Right lobe of liver (tissue), 6 donors: ENCODE measurements at regions not wholly inside any gene's neighbourhood (a gene's known extent, or its start where the extent isn't known, plus 50 kb on each side); places are given as distances from the start of the nearest gene placed in this dataset.
"Not testable (repeated sequence)": the region's sequence is repeated elsewhere in the genome, so short reads cannot be mapped to it uniquely, and the experiment has no call there.

Experiments used
- ATAC-seq, 4 donors: fragments of 200-7000 bp; cut with Tn5 transposase; one replicate each; pipeline ENCODE4 v1.9.1; 2020; ENCODE audit warnings: mild to moderate bottlenecking in 4 of 4, moderate library complexity in 4 of 4
- DNase-seq, 3 donors: peaks; one replicate each; pipeline ENCODE4 v3.0.0-alpha.2; 2020
- H3K27ac ChIP-seq, 3 donors: fragments of 200-600 bp; one replicate each; pipeline ENCODE4 v1.8.0; 2022
- H3K27me3 ChIP-seq, 2 donors: fragments of 200-600 bp; one replicate each; pipeline ENCODE4 v1.8.0; 2022
- H3K36me3 ChIP-seq, 4 donors: fragments of 200-600 bp; sonication (generic) in 1 of 4; one replicate each; pipeline versions ENCODE4 v1.5.1 to v1.8.0; 2017 to 2022; ENCODE audit warnings: control low read depth in 1 of 4
- H3K4me1 ChIP-seq, 4 donors: fragments of 200-600 bp; sonication (generic) in 1 of 4; one replicate each; pipeline versions ENCODE4 v1.5.1 to v1.8.0; 2017 to 2022; ENCODE audit warnings: control low read depth in 1 of 4
- H3K4me3 ChIP-seq, 3 donors: fragments of 200-600 bp; one replicate each; pipeline ENCODE4 v1.8.0; 2022
- H3K9me3 ChIP-seq, 4 donors: fragments of 200-600 bp; sonication (generic) in 1 of 4; one replicate each; pipeline versions ENCODE4 v1.5.1 to v1.8.0; 2017 to 2022; ENCODE audit warnings: control low read depth in 1 of 4
- POLR2A ChIP-seq: fragments of 450-650 bp; IDR thresholded peaks from one replicate; pipeline ENCODE4 v1.6.1; 2017; ENCODE audit warnings: antibody characterized with exemption, mild to moderate bottlenecking
- WGBS: methylation state at CpG from one replicate; pipeline ENCODE4 v1.1.6; 2018; ENCODE audit warnings: low coverage, low lambda C conversion rate; ENCODE audit not compliant: insufficient coverage; ENCODE audit errors: missing lambda C conversion rate; 5-methylcytosine and 5-hydroxymethylcytosine counted together
- intact Hi-C, 2 donors: fragments of 100-400 bp; cut with DNase I; formaldehyde crosslinking; loops; one replicate each; pipeline versions ENCODE4 v1.11.2 to v1.14.1; 2022
- TF ChIP-seq, protein P1 (sequence below), 4 donors: fragments of 200-600 bp in 3 of 4; fragments of 450-650 bp in 1 of 4; IDR thresholded peaks; one replicate each; pipeline versions ENCODE4 v1.5.1 to v1.8.0; 2016 to 2022; ENCODE audit warnings: antibody characterized with exemption in 4 of 4, mild to moderate bottlenecking in 2 of 4
- donor health status: DM: no; HTN: yes; CAD: no.
- donor health status: DM: no; HTN: no; CAD: no.
- donor health status: DM: no; HTN: no; CAD: no.
- donor health status: DM: no; HTN: yes; CAD: no.
- donor health status: DM: no; HTN: yes; CAD: no.

- DNase-seq (no peak), ATAC-seq (no peak)
- no peaks in the 10 kb centered on the region for H3K4me1 ChIP-seq
- no peak overlapping the region for H3K27ac ChIP-seq
- 25% methylated on average over 1 of the region's 1 CpG for WGBS
- no peaks in the 10 kb centered on the region for H3K9me3 ChIP-seq
- TF ChIP-seq, protein P1, sequence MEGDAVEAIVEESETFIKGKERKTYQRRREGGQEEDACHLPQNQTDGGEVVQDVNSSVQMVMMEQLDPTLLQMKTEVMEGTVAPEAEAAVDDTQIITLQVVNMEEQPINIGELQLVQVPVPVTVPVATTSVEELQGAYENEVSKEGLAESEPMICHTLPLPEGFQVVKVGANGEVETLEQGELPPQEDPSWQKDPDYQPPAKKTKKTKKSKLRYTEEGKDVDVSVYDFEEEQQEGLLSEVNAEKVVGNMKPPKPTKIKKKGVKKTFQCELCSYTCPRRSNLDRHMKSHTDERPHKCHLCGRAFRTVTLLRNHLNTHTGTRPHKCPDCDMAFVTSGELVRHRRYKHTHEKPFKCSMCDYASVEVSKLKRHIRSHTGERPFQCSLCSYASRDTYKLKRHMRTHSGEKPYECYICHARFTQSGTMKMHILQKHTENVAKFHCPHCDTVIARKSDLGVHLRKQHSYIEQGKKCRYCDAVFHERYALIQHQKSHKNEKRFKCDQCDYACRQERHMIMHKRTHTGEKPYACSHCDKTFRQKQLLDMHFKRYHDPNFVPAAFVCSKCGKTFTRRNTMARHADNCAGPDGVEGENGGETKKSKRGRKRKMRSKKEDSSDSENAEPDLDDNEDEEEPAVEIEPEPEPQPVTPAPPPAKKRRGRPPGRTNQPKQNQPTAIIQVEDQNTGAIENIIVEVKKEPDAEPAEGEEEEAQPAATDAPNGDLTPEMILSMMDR (IDR thresholded peaks at IDR 0.05) = no peak
- TF ChIP-seq POLR2A = no peak
- no peak overlapping the region for H3K4me3 ChIP-seq
- H3K36me3 ChIP-seq = no peaks in the 10 kb centered on the region
- no peaks in the 10 kb centered on the region for H3K27me3 ChIP-seq
- intact Hi-C loops = no loop called here
These were observed 120.7 kb downstream of the ZNF429 start for GRCh38 chr19:21626091-21626490.

DNA sequence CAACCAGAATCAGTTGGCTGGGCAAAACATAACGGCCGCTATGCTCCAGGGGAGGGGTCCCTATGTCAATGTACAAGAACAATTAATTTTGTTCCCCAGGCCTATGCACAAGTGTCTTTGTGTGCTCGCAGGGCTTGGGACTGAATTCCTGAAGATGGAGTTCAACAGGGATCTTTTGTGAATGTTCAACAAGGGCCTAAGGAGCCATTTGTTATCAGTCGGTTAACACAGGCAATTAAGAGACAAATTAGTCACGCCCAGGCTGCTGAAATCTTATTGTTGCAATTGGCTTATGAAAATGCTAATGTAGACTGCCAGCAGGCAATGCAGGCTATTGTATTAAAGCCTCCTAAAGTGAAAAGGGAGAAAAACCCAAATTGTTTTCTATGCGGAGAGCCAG, 117.5 kb downstream of the ZNF429 start:
- 54% methylated on average over 6 of the region's 6 CpGs for WGBS
- H3K9me3 ChIP-seq = no peaks in the 10 kb centered on the region
- DNase-seq (no peak), ATAC-seq (no peak)
- no peak overlapping the region for H3K27ac ChIP-seq
- no peaks in the 10 kb centered on the region for H3K36me3 ChIP-seq
- H3K27me3 ChIP-seq = no peaks in the 10 kb centered on the region
- intact Hi-C loops = no loop called here
- H3K4me3 ChIP-seq = no peak overlapping the region
- TF ChIP-seq POLR2A = no peak
- TF ChIP-seq, protein P1 (IDR thresholded peaks at IDR 0.05) = no peak
- no peaks in the 10 kb centered on the region for H3K4me1 ChIP-seq

DNA sequence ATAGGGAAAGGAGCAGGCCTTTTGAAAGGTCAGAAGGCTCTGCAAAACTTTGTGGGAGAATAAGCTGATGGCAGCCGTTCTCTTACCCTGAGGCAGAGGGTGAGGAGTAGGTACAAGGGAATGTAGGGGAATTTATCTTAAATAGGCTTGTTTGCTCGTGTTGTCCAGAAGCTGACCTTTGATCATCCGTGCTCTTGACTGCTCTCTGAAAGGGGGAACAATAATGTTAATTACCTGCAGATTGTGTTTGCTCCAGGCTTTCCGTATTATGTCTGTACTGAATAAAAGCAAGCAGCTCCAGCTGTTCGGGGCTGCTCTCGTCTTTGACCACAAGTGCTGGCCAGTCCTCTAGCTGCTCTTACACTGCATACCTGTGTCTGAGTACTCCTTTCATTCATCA, 116.3 kb downstream of the ZNF429 start:
- Histone ChIP-seq H3K36me3 (no peaks in the 10 kb centered on the region), H3K4me3 (no peak overlapping the region), H3K4me1 (no peaks in the 10 kb centered on the region), H3K27ac (no peak overlapping the region), H3K27me3 (no peaks in the 10 kb centered on the region), H3K9me3 (no peaks in the 10 kb centered on the region)
- TF ChIP-seq, protein P1 (IDR thresholded peaks at IDR 0.05) = no peak
- no peak for TF ChIP-seq POLR2A
- ATAC-seq (no peak), DNase-seq (no peak)
- WGBS = 57% methylated on average over 6 of the region's 6 CpGs
- intact Hi-C loops = no loop called here

- ATAC-seq (no peak), DNase-seq (no peak)
- WGBS = 47% methylated on average over 3 of the region's 4 CpGs
- Histone ChIP-seq H3K27me3 (no peaks in the 10 kb centered on the region), H3K27ac (no peak overlapping the region), H3K9me3 (no peaks in the 10 kb centered on the region), H3K4me3 (no peak overlapping the region), H3K36me3 (no peaks in the 10 kb centered on the region), H3K4me1 (no peaks in the 10 kb centered on the region)
- TF ChIP-seq, protein P1 (IDR thresholded peaks at IDR 0.05) = no peak
- TF ChIP-seq POLR2A = no peak
- intact Hi-C loops = no loop called here
These were observed 112.4 kb downstream of the ZNF429 start for GRCh38 chr19:21617740-21618339.

DNA sequence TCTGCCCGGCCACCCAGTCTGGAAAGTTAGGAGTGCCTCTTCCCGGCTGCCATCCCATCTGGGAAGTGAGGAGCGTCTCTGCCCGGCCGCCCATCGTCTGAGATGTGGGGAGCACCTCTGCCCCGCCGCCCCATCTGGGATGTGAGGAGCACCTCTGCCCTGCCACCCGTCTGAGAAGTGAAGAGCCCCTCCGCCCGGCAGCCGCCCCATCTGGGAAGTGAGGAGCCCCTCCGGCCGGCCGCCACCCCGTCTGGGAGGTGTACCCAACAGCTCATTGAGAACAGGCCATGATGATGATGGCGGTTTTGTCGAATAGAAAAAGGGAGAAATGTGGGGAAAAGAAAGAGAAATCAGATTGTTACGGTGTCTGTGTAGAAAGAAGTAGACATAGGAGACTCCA, 109.4 kb downstream of the ZNF429 start:
- WGBS = 89% methylated on average over 11 of the region's 19 CpGs

GRCh38 chr19:21613201-21613600, 107.8 kb downstream of the ZNF429 start:
- H3K4me3 ChIP-seq, intact Hi-C loops, H3K36me3 ChIP-seq, ATAC-seq, H3K27ac ChIP-seq, H3K9me3 ChIP-seq, DNase-seq, H3K27me3 ChIP-seq, H3K4me1 ChIP-seq: not testable (repeated sequence)
- WGBS = 59% methylated on average over 2 of the region's 2 CpGs

More for the DNA sequence above, 109.4 kb downstream of the ZNF429 start:
- H3K27ac ChIP-seq, H3K36me3 ChIP-seq, H3K4me1 ChIP-seq, H3K4me3 ChIP-seq, intact Hi-C loops, H3K27me3 ChIP-seq, ATAC-seq, H3K9me3 ChIP-seq, DNase-seq: not testable (repeated sequence)
